Right ventricle myocardium inferior (tissue), 1 donor: ENCODE measurements at regions not wholly inside any gene's neighbourhood (a gene's known extent, or its start where the extent isn't known, plus 50 kb on each side); places are given as distances from the start of the nearest gene placed in this dataset.

Source experiments
- ATAC-seq: fragments of 200-7000 bp; cut with Tn5 transposase; one replicate; pipeline ENCODE4 v1.9.1; 2020; ENCODE audit warnings: mild to moderate bottlenecking, moderate library complexity
- DNase-seq: peaks from one replicate; pipeline ENCODE4 v3.0.0; 2021; ENCODE audit errors: missing footprints
- intact Hi-C: fragments of 100-400 bp; cut with DNase I; formaldehyde crosslinking; loops from one replicate; pipeline ENCODE4 v1.11.0; 2022
- donor health status: DM: no; HTN: yes; CAD: no; lungs with severe emphysema.

DNA sequence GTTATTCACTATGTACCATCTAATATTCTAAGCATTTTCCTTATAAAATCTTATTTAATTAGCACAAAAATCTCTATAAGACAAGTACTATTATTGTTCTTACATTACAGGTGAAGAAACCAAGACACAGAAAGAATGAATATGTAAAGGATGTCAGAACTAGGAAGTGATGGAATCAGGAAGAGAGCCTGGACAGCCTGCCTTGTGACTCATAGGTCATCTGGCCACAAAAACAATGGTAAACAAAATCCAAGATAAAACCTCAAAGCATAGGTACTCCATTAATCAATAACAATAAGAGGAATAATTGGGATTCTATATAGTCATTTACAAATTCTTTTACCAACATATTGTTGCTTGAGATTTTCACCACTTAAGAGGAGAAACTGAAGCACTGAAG is 505.4 kb upstream of the PIK3C3 start:
- intact Hi-C loops: no loop called here
- no peak for ATAC-seq
- DNase-seq: no peak

GRCh38 chr18:41444943-41445342 is 510.1 kb upstream of the PIK3C3 start:
- intact Hi-C loops: no loop called here
- ATAC-seq (no peak), DNase-seq (no peak)

DNA sequence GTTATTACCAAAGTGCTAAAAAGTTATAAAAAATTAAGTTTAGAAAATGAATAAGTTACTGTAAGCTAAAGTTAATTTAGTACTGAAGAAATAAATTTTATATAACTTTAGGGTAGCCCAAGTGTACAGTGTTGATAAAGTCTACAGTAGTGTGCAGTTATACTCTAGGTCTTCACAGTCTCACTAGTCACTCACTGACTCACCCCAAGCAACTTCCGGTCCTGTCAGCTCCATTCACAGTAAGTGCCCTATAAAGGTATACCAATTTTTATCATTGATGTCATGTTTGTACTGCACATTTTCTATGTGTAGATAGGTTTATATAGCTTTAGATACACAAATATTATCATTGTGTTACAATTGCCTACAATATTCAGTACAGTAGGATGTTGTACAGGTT is 518.3 kb upstream of the PIK3C3 start:
- no peak for ATAC-seq
- DNase-seq: no peak
- intact Hi-C loops: no loop called here

- DNase-seq (no peak), ATAC-seq (no peak)
- intact Hi-C loops: no loop called here
Observed at GRCh38 chr18:41418598-41418997, 536.4 kb upstream of the PIK3C3 start.

GRCh38 chr18:41416044-41416443 is 539.0 kb upstream of the PIK3C3 start:
- intact Hi-C loops: no loop called here
- DNase-seq: no peak

DNA sequence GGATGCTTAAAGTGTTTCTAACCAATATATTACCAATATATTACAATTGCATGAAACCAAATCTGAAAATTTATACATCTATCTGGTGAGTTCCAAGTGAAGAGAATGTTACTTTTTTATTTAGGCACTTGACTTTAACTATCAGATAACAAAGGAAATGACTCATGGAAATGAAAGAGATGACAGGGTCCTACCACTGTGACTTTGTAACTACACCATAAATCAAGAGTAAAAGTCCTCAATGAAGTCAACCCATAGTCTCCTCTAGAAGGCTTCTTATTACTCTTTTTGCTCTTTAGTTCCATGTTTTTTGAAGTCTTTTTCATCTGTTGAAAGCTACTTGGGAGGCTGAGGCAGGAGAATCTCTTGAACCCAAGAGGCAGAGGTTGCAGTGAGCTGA is 545.0 kb upstream of the PIK3C3 start:
- no peak for DNase-seq
- intact Hi-C loops: no loop called here
- ATAC-seq: no peak

More at GRCh38 chr18:41416044-41416443, 539.0 kb upstream of the PIK3C3 start:
- no peak for ATAC-seq

DNA sequence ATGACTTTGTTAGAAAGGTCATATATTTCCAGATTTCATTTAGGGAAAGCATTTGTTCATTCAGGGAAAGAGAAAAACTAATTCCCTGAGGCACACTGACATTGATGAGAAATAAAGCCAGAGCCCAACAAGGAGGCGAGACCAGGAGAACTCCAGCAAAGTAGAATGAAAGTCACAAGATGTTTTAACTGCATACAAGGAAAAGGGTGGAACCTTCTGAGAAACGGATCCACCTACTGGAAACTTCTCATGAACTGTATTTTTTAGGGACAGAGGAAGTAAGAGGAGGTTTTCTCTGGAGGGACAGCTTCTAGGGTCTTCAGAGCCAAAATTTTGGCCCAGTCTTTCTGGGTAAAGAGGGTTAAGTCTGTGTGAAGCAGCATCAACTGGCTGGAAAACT is 548.2 kb upstream of the PIK3C3 start:
- no peak for ATAC-seq
- intact Hi-C loops: no loop called here

DNA sequence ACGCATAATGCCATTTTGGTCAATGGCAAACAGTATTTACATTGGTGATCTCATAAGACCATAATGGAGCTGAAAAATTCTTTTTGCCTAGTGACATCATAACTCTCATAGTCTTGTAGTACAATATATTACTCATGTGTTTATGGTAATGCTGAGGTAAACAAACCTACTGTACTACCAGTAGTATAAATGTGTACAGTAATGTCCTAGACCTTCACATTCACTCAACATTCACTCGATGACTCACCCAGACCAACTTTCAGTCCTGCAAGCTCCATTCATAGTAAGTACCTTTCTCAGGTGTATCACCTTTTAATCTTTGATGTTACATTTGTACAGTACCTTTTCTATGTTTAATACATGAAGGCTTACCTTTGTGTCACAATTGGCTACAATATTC is 558.2 kb upstream of the PIK3C3 start:
- intact Hi-C loops: no loop called here
- no peak for ATAC-seq
- DNase-seq: no peak

More for the DNA sequence above, 548.2 kb upstream of the PIK3C3 start:
- no peak for DNase-seq

DNA sequence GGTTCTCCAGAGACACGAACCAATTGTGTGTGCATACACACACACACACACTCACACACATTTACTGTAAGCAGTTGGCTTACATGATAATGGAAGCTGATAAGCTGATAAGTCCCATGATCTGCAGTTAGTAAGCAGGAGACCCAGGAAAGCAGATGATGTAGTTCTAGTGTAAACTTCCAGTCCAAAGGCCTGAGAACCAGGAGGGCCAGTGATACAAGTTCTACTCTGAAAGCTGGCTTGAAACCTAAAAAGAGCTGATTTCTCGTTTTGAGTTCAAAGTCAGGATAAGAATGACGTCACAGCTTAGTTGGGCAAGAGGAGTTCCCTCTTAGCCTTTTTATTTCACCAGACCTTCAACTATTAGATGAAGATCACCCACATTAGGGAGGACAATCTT is 558.8 kb upstream of the PIK3C3 start:
- DNase-seq (no peak), ATAC-seq (no peak)
- intact Hi-C loops: no loop called here

- ATAC-seq: no peak
- intact Hi-C loops: no loop called here
- no peak for DNase-seq
Observed at GRCh38 chr18:41395695-41396094, 559.3 kb upstream of the PIK3C3 start.

GRCh38 chr18:41391616-41392595 is 563.1 kb upstream of the PIK3C3 start:
- no peak for DNase-seq
- intact Hi-C loops: no loop called here

GRCh38 chr18:41390309-41390708 is 564.7 kb upstream of the PIK3C3 start:
- ATAC-seq (no peak), DNase-seq (no peak)
- intact Hi-C loops: no loop called here

More at GRCh38 chr18:41391616-41392595, 563.1 kb upstream of the PIK3C3 start:
- no peak for ATAC-seq

- DNase-seq (no peak), ATAC-seq (no peak)
- intact Hi-C loops: no loop called here
Observed at GRCh38 chr18:41378598-41378997, 576.4 kb upstream of the PIK3C3 start.

DNA sequence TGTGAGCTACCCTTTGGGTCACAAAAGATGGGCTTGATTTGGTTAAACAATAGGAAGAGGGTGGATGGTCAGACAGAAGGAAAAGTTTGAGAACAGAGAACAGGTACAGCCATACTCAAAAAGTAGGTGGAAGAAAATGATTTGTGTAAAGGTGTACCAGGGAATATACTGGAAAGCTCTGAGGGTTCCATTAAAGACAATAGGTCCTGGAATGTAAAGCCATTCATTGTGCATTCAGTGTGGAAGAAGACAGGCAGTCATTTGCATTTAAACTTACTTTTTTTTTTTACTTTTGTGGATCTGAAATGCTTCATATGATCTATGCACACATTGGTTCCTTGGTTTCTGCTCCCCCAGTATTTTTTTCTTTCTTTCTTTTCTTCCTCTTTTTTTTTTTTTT is 581.4 kb upstream of the PIK3C3 start:
- ATAC-seq (no peak), DNase-seq (no peak)
- intact Hi-C loops: no loop called here

DNA sequence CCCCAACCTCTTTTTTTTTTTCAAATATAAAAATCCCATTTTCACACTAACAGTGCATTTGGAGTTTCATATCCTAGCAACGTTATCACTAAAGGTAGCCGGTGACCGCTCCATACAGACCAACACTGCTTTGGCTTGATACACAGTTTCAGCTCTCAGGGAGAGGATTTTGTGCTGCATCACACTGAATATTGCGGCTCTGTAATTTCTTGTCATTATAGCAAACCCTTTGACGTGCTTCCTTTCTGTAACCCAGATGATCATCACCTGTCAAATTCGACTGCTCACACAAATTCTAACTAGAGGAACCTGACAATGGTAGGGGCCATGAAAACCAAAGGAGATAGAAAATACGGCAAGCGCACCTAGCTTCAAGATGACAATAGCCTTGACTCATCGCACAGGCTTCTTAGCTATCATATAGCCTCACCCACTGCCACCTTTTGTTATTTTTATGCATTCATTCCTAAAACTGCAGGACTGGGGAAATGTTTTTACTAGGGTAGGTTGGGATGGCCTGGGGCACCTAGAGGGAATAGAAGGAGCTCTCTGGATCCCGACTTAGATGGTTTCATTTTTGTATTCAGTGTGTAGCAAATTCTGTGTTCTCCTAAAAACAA is 582.9 kb upstream of the PIK3C3 start:
- intact Hi-C loops: no loop called here
- ATAC-seq (no peak), DNase-seq (no peak)

DNA sequence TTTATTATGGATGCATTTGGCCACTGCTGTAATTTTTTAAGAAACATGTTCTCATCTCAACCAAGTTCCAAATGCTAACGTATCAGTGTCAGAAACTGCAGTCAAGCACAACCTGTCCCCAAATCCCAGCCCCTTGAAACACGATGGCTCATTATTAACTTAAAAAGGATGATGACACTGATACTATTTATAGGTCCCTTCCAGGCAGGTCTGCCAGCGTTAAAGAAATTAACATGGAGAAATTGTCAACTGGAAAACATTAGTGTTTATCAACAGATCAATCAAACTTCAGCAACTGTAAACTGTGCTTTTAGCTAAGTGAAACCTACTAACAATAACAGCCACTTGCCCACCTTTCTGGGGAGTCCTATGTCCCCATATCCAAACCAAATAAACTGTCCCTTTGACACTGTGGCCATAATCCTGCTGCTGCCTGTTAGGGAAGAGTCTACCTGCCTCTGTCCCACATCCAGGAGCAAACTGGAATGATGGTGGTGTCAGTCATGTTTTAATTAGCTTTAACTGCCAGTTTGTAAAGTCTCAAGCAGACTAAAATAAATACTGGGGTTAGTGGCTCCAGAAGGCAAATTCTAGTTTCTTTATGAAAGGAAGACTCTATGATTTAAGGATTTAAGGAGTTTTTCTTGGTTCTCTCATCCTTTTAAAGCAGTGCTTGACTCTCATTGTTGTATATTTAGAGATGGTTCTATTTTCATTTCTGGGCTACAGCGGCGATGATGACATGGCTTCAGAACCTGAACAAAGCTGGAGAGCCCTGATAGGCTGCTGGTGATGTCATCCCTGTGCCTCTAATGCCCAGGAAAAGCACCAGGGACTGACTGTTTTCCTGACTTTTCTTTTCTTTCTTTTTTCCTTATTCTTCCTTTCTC is 583.6 kb upstream of the PIK3C3 start:
- ATAC-seq (no peak), DNase-seq (no peak)
- intact Hi-C loops: no loop called here

- ATAC-seq (no peak), DNase-seq (no peak)
- intact Hi-C loops: no loop called here
Observed at GRCh38 chr18:41370740-41371139, 584.3 kb upstream of the PIK3C3 start.

DNA sequence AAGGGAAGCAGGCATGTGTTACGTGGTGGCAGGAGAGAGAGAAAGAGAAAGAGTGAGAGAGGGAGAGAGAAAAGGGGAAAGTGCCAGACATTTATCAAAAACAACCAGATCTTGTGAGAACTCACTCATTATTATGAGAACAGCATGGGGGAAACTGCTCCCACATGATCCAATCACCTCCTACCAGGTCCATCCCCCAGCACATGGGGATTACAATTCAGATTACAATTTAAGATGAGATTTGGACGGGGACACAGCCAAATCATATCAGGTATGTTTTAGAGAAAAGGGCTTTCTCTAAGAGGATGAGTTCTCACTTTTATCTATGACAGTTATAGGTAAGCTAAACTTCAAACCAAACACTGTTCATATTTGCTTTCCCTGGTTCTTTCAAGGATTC is 597.3 kb upstream of the PIK3C3 start:
- ATAC-seq: no peak
- intact Hi-C loops: no loop called here
- DNase-seq: no peak

- intact Hi-C loops: no loop called here
- DNase-seq: no peak
- no peak for ATAC-seq
Observed at GRCh38 chr18:41353777-41354528, 601.1 kb upstream of the PIK3C3 start.
